Fibroblast of gingiva (primary cell): ENCODE measurements at regions not wholly inside any gene's neighbourhood (a gene's known extent, or its start where the extent isn't known, plus 50 kb on each side); places are given as distances from the start of the nearest gene placed in this dataset.
A peak's percentile ranks its signal among the peaks of the same experiment; 100 is the strongest.

Experiments
- DNase-seq: peaks from one replicate; pipeline ENCODE4 v3.0.0-alpha.2; 2011; ENCODE audit warnings: low read depth

DNA sequence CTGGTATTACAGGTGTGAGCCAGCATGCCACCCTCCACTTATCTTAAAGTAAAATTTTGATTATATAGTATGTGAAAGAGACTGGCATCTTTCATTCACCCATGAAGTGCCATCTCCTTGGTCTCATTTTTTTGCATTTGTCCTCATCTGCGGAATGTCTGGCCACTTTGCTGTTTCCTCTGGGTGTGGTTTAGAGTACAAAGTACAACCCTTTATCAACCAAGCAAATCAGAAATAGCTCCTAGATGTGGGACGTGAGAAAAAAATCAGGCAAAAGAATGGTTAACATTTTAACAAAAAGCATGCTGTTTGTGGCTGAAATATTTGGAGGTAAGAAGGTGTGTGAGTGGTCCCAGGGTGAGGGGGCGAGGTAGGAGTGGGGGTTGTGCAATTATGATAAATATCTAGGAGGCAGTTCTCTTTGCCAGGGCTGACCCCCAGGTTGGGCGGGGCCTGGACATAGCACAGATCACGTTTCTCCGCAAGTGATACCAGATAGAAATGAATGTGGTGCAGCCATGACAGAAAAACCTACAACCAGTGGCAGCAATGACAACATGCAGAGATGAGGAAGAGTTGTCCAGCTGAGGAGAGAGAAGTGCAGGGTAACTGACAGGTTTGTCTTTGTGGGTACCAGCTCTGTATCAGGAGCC lies 115.8 kb upstream of the SERTAD2 start:
- DNase-seq: no peak

DNA sequence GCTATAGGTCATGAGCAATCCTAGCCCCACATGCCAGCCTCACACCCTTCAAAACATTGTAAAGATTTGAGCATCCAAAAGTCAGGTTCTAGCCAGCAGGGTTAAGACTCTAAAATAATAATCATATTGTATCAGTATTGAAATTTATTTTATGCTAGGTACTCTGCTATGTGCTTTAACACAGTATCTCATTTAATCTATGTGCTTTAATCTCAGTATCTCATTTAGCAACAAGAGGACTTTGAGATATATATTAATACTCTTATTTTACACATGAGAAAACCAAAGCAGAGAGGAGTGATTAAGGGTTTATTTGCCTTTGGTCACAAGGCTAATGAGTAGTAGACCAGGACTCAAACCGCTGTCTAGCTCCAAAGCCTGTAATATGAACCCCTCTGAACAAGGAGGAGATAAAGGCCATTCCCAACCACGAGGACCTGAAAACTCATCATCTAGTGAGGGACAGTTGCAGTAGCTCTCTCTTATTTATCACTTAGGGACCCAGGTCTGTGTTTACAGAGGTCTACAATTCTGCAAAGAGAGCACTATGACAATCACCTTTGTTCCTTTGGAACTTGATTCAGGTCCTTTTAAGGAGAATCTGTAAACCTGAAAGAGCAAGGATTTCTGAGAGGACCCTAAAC lies 116.5 kb upstream of the SERTAD2 start:
- no peak for DNase-seq

- peak; percentile 81 for DNase-seq
These were observed 117.1 kb upstream of the SERTAD2 start for GRCh38 chr2:64770781-64771334.

DNA sequence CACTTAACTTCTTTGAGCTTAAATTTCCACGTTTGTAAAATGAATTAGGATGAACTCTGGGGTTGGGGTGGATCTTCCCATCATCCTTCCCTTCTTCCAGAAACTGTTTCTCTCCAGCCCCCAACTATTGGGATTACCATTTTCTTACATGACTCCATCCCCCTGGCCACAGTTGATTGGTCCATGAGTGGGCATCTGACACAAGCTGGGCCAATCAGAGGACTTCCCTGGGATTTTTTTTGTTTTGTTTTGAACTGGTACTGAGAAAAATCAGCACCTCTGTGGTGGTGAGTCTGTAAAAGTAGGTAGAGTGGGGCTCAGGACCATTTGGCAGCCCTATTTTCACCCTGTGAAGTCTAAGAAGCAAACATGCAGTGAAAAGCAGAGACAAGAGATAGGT lies 118.0 kb upstream of the SERTAD2 start:
- no peak for DNase-seq

DNA sequence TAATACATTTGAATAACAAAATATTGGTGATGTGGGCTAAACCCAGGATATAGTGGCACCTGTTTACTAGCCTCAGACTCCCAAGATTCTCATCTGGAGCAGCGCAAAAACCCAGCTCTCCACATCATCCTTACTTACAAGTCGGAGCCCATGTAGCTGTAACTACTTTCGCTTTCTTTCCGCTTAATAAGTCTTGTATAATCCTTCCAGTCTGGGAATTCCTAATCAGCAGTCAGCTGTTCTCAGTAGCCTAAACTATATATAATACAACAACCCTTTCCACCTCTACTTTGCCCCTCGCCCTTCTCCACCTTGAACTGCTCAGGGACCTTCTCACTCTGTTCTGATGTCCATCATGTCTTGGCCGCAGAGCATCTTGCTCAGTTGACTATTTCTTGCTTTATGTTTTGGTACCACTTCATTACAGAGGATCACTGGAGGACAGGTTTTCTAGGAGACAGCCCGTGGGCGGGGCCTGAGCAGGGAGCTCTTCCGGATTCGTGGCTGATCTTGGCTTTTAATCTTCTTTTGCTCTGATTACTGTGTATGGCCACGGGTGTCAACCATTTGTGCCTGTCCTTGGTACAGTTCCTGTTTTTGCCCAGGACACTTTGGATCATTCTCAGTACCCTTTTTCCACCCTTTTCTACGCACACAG lies 119.9 kb upstream of the SERTAD2 start:
- no peak for DNase-seq

DNA sequence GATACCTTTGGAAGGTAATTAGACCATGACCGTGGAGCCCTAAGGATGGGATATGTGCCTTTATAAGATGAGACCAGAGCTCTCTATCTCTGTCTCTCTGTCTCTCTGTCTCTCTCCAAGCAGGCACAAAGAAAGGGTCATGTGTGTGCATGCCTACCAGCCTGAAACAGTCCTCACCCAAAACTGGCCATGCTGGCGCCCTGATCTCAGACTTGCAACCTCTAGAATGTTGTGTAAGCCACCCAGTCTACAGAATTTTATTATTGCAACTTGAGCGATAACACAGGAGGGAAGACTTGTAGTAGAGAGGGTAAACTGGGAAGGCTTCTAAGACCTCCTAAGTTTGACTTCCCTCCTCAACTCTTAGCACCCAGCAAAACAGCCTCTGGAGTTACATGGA lies 124.1 kb upstream of the SERTAD2 start:
- DNase-seq: no peak

DNA sequence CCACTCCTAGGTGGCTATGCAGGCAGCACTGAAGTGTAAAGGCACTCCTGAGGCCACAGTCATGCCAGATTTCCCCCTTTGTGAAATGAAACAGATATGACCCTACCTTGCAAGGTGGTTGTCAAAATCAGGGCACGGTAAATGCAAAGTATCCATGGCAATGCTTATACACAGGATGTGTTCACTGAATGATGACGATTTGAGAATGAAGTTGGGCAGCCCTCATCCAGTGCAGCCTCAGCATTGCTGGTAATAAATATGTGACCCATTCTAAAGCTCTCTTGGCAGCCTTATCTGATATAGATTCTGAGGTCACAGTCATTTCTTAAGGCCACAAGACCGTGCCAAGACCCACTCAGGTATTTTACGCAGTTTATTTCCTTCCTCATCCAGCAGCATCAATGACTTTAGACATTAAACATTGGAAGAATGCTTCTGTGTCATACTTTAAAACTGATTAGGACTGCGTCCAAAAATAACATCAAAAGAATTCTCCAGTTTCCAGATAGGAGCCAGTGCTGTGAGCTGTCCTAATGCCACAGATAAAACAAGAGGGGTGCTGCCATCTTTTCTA lies 125.5 kb upstream of the SERTAD2 start:
- DNase-seq: peak; percentile 62

GRCh38 chr2:64780041-64780440 lies 126.3 kb upstream of the SERTAD2 start:
- no peak for DNase-seq

DNA sequence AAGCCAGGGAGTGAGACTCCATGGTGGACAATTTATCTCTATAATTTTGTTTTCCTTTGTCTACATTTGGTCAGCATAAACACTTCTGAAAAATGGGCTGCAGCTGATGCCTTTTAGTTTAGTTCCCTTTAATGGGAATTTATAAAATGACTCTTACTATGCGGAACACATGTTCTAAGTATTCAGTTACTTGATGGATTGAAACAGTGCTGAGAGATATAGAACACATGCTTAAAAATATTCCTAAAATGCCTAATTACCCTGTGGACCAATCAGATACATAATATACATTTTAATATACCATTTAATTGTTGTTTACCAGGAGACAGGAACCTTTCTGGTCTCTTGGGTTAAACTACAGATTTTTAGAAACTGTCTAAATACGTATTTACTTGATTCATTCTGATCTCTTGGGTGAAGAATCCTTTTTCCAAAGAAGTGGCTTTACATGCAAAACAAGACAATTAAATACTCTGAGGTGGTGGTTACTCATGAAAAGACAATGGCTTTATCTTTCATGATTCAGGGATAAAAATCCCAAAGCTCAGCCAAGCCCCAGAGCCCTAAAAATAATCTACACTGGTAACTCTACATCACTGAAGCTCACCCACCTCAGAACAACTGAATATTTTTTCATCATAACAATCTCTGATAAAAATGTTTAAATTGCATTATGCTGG lies 128.1 kb upstream of the SERTAD2 start:
- DNase-seq: no peak

DNA sequence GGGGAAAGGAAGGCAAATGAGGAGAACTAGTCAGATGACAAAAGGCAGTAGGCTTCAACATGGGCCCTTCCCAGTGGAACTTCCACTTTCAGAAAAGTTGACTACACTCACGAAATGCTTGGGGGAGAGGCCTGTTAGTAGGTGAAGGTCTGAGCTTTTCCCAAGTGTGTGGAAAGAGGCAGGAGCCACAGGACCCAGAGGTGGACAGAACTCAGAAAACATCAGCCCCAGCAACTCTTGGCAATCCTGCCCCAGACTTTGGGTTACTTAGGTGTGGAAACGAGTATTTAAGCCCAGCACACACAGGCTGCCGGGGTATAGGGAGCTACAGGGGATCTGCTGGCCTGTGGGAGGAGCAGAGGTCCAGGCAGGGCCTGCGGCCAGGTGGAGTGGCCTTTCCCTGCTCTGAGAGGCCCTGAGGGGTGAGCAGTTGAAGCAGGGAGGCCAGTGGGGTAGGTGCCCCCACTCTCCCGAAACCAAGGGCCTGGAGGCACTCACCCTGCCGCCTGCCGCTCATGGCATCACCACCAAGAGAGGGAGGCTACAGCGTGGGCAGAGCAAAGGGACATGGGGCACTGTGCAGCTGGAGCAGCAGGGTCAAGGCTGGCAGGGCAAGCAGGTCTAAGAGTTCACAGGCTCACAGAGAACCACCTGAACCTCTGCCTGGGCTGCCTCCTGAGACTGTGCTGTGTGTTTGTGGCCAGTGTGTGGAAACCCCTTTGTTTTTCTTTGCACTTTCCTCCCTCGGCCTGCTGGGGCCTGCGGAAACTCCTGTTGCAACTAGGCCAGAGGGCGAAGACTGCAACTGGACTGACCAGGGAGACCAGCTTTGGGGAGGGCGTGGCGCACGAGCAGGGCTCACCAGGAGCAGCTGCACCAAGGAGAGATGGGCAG lies 130.7 kb upstream of the SERTAD2 start:
- no peak for DNase-seq

DNA sequence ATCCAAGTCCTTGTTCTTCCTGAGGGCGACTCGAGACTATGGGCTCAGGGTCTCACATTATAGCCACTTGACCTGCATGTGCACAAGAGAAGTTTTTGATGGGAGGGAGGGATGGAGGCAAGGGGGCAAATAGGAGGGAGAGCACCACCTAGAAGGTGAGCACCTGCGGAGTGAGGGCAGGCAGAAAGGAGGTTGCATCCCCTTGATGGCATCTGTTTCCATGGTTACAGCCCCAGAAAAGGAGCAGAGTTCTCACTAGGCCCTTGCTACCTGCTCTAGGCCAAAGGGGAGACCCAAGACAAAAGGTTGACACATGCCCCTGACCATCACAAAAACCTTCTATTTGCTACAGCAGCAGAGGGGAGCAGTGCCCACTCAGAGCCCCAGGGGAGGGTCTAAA lies 131.5 kb upstream of the SERTAD2 start:
- DNase-seq: no peak

DNA sequence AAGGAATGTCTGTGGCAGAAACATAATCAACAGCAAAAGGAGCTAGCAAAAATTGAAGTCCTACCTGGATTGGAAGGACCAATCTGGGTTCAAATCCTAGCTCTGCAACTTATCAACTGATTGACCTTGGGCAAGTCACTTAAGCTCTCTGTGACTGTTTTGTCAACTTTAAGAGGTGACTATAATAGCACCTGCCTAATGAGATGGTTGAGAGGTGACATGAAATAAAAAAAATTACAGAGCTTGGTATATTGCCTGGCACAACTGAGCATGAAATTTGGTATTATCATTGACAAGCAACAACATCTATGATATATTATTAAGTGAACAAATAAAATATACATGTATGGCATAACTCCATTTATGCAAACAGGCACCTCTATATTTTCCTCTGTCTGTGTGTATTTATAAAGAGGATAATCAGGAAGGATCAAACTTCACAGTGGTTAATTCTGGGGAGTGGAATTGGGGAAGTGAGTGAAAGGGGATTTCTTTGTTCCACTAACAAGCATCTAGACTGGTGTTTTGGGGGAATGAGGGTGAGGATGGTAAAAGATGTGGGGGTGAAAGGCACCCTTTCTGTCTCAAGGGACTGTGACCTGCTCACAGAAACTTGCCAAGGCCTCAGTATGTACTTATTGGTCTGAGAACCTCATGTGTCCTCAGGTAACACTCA lies 132.8 kb upstream of the SERTAD2 start:
- no peak for DNase-seq

DNA sequence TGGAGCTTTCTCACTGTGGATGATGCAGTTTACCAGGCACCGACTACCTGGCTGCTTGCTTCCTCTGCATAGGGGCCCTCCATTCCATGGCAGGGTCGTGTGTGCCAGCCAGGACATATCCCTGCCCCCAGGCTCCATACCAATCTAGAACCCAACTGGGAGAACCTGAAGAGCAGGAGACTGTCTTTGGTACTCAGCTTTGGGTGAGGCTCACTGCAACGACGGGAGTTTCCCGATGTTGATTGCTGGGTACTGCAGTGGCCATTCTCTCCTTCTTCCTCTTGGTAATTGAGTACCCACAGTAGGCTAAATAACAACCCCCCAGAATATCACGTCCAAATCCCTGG lies 133.3 kb upstream of the SERTAD2 start:
- DNase-seq: no peak

GRCh38 chr2:64787698-64788097 lies 134.0 kb upstream of the SERTAD2 start:
- DNase-seq: peak; percentile 40

DNA sequence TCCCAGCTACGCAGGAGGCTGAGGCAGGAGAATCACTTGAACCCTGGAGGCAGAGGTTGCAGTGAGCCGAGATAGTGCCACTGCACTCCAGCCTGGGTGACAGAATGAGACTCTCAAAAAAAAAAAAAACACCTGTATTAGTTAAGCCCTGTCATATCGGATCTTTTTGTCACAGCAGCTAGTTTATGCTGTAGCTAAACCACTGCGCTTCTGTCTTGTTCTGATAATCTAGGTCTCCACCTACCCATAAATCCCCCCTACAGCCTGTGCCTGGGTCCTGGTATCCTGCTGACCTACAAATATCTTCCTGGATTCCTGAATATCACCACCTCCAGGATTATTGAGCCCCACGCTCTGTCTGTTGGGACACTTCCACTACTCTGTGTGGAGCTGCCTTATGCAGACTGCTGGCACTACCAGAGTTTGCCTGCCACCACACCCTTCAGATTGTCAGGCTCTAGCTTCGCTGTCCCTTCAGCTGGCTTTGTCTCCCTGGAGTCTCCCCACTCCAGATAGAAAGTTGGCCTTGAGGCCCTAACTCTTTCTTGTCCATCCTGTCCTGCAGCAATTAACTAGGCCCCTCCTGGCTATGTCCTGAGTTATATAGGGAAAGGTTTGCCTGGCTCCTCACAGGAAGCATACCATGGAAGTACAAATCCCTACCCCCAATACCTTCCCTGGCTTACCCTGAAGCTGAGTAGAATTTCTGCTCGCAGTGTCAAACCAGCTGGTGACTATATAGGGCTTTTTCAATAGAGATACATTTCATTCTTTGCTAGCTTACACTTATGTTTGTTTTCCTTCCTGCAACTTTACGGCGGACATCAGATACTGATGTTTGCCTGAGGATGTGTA lies 136.0 kb upstream of the SERTAD2 start:
- DNase-seq: no peak

GRCh38 chr2:64792300-64792699 lies 138.6 kb upstream of the SERTAD2 start:
- DNase-seq: no peak

DNA sequence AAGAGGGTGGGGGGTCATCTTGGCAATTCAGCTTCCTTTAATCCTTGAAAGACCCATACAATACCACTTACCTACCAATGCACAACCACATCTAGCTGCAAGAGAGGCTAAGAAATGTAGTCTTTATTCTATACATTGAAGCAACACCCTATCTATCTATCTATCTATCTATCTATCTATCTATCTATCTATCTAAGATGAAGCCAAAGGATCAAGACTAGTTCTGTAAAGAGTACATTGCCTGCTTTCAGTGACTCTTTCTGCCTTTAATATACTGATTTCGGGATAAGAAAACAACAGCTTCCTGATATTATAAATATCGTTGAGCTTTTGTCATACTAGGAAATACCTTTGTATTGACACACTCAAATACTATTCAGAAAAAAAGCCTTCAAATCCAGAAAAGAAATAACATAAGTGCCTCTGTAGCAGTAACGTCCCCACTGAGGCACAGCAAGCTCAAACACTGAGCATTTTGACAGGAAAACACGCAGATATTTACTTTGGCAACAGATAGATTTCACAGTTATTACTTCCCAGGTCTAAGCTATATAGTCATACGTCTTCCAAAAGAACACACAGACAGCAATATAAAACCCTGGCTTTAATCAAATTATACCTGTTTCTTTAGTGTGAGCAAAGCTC lies 139.4 kb upstream of the SERTAD2 start:
- no peak for DNase-seq

DNA sequence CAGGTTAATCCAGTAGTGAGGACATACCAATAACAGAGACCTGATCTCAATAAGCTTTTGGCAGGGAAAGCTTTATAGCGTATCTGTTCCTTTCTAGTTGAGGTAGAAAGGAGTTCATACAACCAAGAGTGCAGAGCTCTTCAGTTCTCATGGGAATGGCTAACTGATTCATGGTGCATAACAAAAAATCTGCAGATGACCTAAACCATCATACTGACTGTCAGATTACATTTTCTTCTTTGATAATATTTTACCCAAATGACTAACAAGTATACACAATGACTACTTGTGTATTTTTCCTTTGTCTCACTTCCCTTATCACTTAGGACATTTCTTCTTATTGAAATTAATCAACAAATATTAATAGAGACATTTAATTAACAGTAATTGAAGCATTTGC lies 140.0 kb upstream of the SERTAD2 start:
- DNase-seq: no peak

DNA sequence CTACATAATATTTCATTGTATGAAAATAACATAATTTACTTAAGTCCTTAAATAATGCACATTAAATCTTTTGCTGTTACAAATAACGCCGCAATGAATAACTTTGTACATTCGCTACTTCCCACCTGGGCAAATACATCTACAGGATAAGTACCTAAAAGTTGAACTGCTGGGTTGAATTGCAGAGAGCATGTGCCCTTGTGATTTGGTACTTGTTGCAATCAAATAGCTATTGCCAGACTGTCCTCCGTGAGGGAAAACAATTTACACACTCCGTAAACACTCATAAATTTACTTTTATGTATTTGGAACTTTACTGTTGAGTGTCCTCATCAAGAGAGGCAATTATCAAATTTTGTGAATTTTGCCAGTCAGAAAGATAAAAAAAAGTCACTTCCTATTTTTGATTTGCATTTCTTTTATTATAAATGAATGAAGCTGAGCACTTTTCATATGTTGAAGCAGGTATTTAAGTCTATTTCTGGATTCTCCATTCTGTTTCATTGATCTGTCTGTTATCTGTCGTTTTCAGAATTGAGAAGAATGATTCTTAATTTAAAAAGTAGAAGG lies 140.8 kb upstream of the SERTAD2 start:
- no peak for DNase-seq
